Tibial nerve (tissue), 4 donors: ENCODE measurements at regions not wholly inside any gene's neighbourhood (a gene's known extent, or its start where the extent isn't known, plus 50 kb on each side); places are given as distances from the start of the nearest gene placed in this dataset.

ENCODE experiments used
- DNase-seq, 2 donors: peaks; one replicate each; pipeline ENCODE4 v3.0.0-alpha.2; 2019; ENCODE audit warnings: low spot score in 2 of 2
- H3K27ac ChIP-seq, 4 donors: fragments of 200-600 bp; sonication (generic) in 3 of 4; one replicate each; pipeline ENCODE4 v1.5.1; 2017 to 2019; ENCODE audit warnings: mild to moderate bottlenecking in 1 of 4
- H3K27me3 ChIP-seq, 2 donors: fragments of 200-600 bp; sonication (generic) in 1 of 2; one replicate each; pipeline versions ENCODE4 v1.5.1 to v1.6.0; 2017 to 2019
- H3K36me3 ChIP-seq, 3 donors: fragments of 200-600 bp; sonication (generic); one replicate each; pipeline ENCODE4 v1.5.1; 2018 to 2019
- H3K4me1 ChIP-seq, 4 donors: fragments of 200-600 bp; sonication (generic) in 3 of 4; one replicate each; pipeline ENCODE4 v1.5.1; 2017 to 2019
- H3K4me3 ChIP-seq, 4 donors: fragments of 200-600 bp; sonication (generic) in 3 of 4; one replicate each; pipeline ENCODE4 v1.5.1; 2017 to 2019; ENCODE audit warnings: mild to moderate bottlenecking in 1 of 4, moderate library complexity in 1 of 4
- H3K9me3 ChIP-seq, 4 donors: fragments of 200-600 bp; sonication (generic) in 3 of 4; one replicate each; pipeline ENCODE4 v1.5.1; 2017 to 2019
- CTCF ChIP-seq, 5 experiments: fragments of 200-600 bp in 3 of 5; fragments of 450-650 bp in 2 of 5; sonication (generic) in 3 of 5; IDR thresholded peaks; one replicate each; pipeline ENCODE4 v1.5.1; 2016 to 2019; ENCODE audit warnings: antibody characterized with exemption in 5 of 5, mild to moderate bottlenecking in 3 of 5, moderate library complexity in 2 of 5
- EP300 ChIP-seq, 2 donors: sonication (generic); formaldehyde crosslinking; IDR thresholded peaks; one replicate each; pipeline ENCODE4 v1.6.1; 2017; ENCODE audit warnings: antibody characterized with exemption in 2 of 2, mild to moderate bottlenecking in 1 of 2
- POLR2A ChIP-seq, 2 donors: fragments of 450-650 bp; IDR thresholded peaks; one replicate each; pipeline ENCODE4 v1.6.1; 2017; ENCODE audit warnings: antibody characterized with exemption in 2 of 2, mild to moderate bottlenecking in 2 of 2, moderate library complexity in 2 of 2
- WGBS, 2 donors: methylation state at CpG; one replicate each; pipeline ENCODE4 v1.1.5; 2018; 5-methylcytosine and 5-hydroxymethylcytosine counted together

- no peaks in the 10 kb centered on the region for H3K36me3 ChIP-seq
- H3K4me3 ChIP-seq, result no peak overlapping the region
- 78 to 82% methylated on average over 4 of the region's 4 CpGs for WGBS, 2 donors
- H3K27me3 ChIP-seq, result no peaks in the 10 kb centered on the region
- H3K9me3 ChIP-seq, result no peaks in the 10 kb centered on the region
- H3K27ac ChIP-seq, result no peak overlapping the region
- H3K4me1 ChIP-seq, result no peaks in the 10 kb centered on the region
- no peak for DNase-seq
- no peak for TF ChIP-seq EP300 (IDR thresholded peaks at IDR 0.05)
- TF ChIP-seq POLR2A (IDR thresholded peaks at IDR 0.05), result no peak
- TF ChIP-seq CTCF (IDR thresholded peaks at IDR 0.05), result no peak
These were observed 645.6 kb downstream of the MMUT start for GRCh38 chr6:48817333-48818051.

GRCh38 chr6:48814957-48815356 is 648.1 kb downstream of the MMUT start:
- no peak for TF ChIP-seq CTCF (IDR thresholded peaks at IDR 0.05)
- TF ChIP-seq EP300 (IDR thresholded peaks at IDR 0.05), result no peak
- TF ChIP-seq POLR2A (IDR thresholded peaks at IDR 0.05), result no peak
- Histone ChIP-seq H3K36me3 (no peaks in the 10 kb centered on the region), H3K4me1 (no peaks in the 10 kb centered on the region), H3K27ac (no peak overlapping the region), H3K9me3 (no peaks in the 10 kb centered on the region), H3K4me3 (no peak overlapping the region), H3K27me3 (no peaks in the 10 kb centered on the region)
- no peak for DNase-seq

GRCh38 chr6:48813836-48814235 is 649.2 kb downstream of the MMUT start:
- Histone ChIP-seq H3K27ac (no peak overlapping the region), H3K4me3 (no peak overlapping the region), H3K27me3 (no peaks in the 10 kb centered on the region), H3K36me3 (no peaks in the 10 kb centered on the region), H3K9me3 (no peaks in the 10 kb centered on the region), H3K4me1 (no peaks in the 10 kb centered on the region)
- no peak for TF ChIP-seq POLR2A (IDR thresholded peaks at IDR 0.05)
- TF ChIP-seq CTCF (IDR thresholded peaks at IDR 0.05), result no peak
- no peak for TF ChIP-seq EP300 (IDR thresholded peaks at IDR 0.05)
- 28 to 41% methylated on average over 3 of the region's 3 CpGs for WGBS, 2 donors
- no peak for DNase-seq

- TF ChIP-seq EP300 (IDR thresholded peaks at IDR 0.05), result no peak
- Histone ChIP-seq H3K36me3 (no peaks in the 10 kb centered on the region), H3K27ac (no peak overlapping the region), H3K27me3 (no peaks in the 10 kb centered on the region), H3K4me1 (no peaks in the 10 kb centered on the region), H3K4me3 (no peak overlapping the region), H3K9me3 (no peaks in the 10 kb centered on the region)
- 90% methylated on average over 2 of the region's 2 CpGs for WGBS, 2 donors
- no peak for DNase-seq
These were observed 653.4 kb downstream of the MMUT start for GRCh38 chr6:48809700-48810099.

GRCh38 chr6:48809245-48809644 is 653.8 kb downstream of the MMUT start:
- Histone ChIP-seq H3K36me3 (no peaks in the 10 kb centered on the region), H3K27me3 (no peaks in the 10 kb centered on the region), H3K27ac (no peak overlapping the region), H3K9me3 (no peaks in the 10 kb centered on the region), H3K4me1 (no peaks in the 10 kb centered on the region), H3K4me3 (no peak overlapping the region)
- TF ChIP-seq CTCF (IDR thresholded peaks at IDR 0.05) (no peak), EP300 (IDR thresholded peaks at IDR 0.05) (no peak), POLR2A (IDR thresholded peaks at IDR 0.05) (no peak)
- WGBS, 2 donors, result 55 to 57% methylated on average over 4 of the region's 4 CpGs
- no peak for DNase-seq

GRCh38 chr6:48798296-48798695 is 664.8 kb downstream of the MMUT start:
- no peaks in the 10 kb centered on the region for H3K27me3 ChIP-seq
- no peak overlapping the region for H3K27ac ChIP-seq
- no peaks in the 10 kb centered on the region for H3K36me3 ChIP-seq
- WGBS, 2 donors, result 69 to 71% methylated on average over 3 of the region's 3 CpGs
- DNase-seq, result no peak
- TF ChIP-seq CTCF (IDR thresholded peaks at IDR 0.05) (no peak), POLR2A (IDR thresholded peaks at IDR 0.05) (no peak), EP300 (IDR thresholded peaks at IDR 0.05) (no peak)
- no peak overlapping the region for H3K4me3 ChIP-seq
- no peaks in the 10 kb centered on the region for H3K4me1 ChIP-seq
- no peaks in the 10 kb centered on the region for H3K9me3 ChIP-seq
